HG03575 (cell line): ENCODE measurements at regions not wholly inside any gene's neighbourhood (a gene's known extent, or its start where the extent isn't known, plus 50 kb on each side); places are given as distances from the start of the nearest gene placed in this dataset.
"Not testable (repeated sequence)": the region's sequence is repeated elsewhere in the genome, so short reads cannot be mapped to it uniquely, and the experiment has no call there.

Source experiments
- ATAC-seq: cut with Tn5 transposase; IDR thresholded peaks from one replicate; pipeline ENCODE4 v1.9.1; 2021; ENCODE audit not compliant: unreplicated experiment, insufficient number of reproducible peaks, low FRiP score; ENCODE audit errors: extremely low read depth

DNA sequence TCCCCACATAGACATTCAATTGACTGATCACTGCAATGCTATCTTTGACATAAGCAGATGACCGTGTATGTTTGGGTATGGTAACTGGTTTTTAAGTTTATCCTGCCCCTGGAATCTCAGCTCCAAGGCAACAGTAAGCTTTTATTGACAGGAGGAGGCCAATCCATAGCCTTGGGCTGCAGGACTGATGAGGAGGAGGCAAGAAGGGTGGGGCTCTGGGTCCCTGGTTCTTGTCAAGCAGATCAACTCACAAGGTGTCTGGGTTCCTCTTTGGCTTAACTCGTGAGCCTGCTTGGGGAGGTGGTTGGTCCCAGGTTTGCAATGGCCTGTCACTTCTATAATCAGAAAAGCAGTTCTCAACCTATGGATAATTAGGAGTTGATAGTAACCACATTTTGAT lies 113.2 kb upstream of the STX18 start:
- ATAC-seq: no peak

DNA sequence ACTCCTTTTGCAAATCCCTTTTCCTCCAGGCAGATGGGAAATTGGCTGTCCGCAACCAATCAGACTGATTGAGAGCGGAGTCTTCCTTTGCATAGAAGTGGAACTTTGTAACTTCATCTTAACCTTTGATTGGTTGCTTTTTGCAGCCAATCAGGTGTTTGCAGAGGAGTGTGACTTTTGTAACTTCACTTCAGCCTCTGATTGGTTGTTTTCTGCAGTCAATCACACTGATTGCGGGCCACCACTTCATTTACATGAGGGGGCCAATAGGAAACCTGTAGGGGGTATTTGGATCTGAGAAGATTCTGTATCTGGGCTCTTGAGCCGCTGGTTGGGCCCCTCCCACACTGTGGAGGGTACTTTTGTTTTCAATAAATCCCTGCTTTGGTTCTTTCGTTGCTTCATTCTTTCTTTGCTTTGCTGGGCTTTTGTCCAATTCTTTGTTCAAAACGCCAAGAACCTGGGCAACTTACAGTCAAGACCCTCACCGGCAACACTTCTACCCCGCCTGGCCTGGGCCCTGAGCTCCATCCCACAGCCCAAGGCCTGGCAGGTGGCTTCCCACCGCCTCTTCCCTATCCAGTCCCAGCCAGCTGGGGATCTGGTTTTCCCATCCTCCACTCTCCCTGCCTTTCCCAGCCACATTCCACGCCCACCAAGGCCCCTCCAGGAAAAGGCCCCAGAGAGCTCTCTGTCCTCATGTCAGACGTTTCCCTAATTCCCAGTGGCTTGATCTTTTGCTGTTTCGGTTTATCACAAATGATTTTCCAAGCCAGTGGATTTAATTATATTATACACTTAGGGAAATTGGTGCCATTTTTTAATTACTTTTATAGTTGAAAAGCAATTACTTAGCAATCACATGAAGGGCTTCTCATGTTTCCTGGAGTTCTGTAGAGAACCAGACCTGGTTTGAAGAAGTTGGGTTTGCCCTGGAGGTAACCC lies 110.2 kb upstream of the STX18 start:
- ATAC-seq: no peak

DNA sequence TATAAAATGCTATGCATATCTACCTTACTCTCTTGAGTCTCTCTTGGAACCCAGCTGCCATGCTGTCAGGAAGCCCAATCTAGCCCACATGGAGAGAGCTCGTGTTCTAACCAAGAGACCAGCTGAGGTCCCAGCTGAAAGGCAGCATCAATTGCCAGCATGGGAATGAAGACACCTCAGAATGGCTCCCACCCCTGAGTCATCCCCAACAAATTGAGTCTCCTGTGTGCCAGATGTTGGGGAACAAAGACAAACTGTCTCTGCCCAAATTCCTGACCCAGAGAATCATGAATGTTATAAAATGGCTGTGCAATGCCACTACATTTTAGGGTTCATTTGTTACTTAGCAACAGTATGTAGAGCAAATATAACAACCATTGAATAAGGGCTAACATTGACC lies 105.2 kb upstream of the STX18 start:
- no peak for ATAC-seq

GRCh38 chr4:4645743-4646142 lies 103.9 kb upstream of the STX18 start:
- ATAC-seq: no peak

- not testable (repeated sequence) for ATAC-seq
Observed at GRCh38 chr4:4644277-4644676, 102.4 kb upstream of the STX18 start.

DNA sequence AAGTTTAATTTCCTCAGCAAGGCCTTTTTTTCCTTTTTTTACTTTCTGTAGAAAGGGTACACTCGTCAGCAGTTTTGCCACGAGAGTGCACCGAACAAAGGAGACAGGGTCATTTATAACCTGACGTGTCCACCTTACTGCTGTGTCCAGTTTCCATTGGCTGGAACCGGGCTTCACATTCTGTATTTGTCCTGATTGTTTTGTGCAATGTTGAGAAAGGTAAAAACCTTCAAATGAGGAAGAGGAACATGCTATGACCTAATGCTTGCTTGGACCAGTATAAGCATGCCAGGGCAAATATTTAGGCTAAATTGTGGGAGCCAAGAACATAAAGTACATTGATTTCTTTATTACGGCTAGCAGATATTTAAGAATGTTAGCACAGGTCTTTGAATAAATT lies 101.9 kb upstream of the STX18 start:
- ATAC-seq: not testable (repeated sequence)

DNA sequence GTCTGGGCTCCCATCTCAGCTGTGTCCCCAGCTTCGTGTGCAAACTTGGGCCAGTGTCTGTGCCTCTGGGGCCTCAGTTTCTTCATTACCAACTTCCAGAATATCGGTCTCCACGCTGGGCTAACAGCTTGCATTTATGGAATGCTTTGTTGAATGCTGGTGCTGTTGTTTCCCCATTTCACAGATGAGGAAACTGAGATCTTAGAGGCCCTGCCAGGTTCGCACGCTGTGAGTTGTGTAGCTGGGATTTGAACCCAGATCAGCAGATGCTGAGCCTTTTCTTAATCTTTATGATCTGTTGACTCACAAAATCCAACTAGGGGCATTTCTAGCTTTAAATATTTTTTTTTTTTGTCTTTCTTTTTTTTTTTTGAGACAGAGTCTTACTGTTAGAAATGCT lies 101.5 kb upstream of the STX18 start:
- no peak for ATAC-seq

DNA sequence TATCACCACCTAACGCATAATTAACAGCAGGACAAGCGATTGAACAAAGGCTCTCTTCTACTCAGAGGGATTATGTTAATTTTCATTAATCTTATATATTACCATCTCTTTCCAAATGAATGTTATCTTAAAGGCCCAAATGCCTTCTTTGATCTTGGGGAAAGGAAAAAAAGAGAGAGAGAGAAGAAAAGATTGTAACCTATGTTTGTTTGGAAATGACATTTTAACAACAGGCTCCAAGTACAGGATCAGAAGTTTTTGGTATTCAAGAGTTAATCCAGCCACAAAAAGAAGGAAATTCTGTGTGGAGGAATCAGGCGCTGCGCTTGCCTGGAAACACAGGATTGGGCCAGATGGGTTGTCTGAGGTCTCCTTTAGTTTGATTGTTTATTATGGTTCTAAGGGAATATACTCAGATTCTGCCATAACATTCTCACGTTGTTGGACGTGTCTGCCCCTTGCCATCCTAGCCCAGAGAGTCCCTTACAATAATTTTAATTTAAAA lies 100.7 kb upstream of the STX18 start:
- no peak for ATAC-seq

DNA sequence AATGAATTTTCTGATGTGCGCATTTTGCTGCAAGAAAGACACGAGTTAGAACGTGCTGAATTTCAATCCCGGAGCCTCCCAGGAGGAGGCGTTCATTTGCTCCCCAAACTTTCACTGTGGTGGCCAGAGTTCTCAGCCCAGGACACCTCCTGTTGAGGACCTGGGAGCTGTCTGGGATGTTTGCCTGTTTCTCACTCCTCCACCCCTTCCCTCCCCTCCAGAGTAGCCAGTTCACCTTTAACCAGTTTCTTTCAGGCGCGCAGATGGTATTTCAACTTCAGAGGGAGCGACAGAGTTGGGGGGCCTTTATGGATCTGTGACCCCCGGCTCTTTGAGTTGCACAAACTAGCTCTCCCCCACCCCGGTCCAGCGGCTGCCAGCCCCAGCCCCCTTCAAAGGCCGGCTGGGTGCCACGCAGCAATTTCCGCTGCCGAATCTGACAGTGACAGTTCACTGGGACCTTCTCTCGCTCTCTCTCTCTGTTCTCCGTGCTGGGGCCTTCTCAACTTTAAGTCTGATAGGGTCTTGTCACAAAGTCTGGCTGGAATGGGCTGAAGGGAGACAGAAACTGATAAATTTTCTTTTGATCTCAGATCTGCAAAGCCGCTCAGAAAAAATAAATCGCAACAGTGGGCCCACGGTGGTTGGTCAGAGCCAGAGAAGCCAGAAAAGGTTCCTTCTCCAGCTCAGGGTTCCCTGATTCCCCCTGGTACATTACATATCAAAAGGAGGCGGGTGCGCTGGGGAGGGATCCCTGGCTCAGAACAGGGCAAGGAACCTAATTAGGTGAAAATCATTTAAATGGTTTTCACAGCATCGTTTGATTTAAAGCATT lies 100.0 kb upstream of the STX18 start:
- no peak for ATAC-seq

GRCh38 chr4:4641254-4641653 lies 99.4 kb upstream of the STX18 start:
- ATAC-seq: no peak

- no peak for ATAC-seq
Observed at GRCh38 chr4:4640692-4641091, 98.8 kb upstream of the STX18 start.

DNA sequence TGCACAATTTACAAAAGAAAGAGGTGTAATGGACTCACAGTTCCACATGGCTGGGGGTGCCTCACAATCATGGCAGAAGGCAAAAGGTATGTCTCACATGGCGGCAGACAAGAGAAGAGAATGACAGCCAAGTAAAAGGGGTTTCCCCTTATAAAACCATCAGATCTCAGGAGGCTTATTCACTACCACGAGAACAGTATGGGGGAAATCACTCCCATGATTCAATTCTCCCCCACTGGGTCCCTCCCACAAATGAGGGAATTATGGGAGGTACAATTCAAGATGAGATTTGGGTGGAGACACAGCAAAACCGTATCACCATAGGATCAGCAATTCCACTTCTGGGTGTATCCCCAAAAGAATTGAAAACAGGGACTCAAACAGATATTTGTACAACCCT lies 97.5 kb upstream of the STX18 start:
- ATAC-seq: no peak

GRCh38 chr4:4637710-4638109 lies 95.9 kb upstream of the STX18 start:
- no peak for ATAC-seq

- ATAC-seq: no peak
Observed at GRCh38 chr4:4633431-4633830, 91.6 kb upstream of the STX18 start.

GRCh38 chr4:4631150-4631549 lies 89.3 kb upstream of the STX18 start:
- no peak for ATAC-seq

GRCh38 chr4:4627906-4628305 lies 86.1 kb upstream of the STX18 start:
- no peak for ATAC-seq

DNA sequence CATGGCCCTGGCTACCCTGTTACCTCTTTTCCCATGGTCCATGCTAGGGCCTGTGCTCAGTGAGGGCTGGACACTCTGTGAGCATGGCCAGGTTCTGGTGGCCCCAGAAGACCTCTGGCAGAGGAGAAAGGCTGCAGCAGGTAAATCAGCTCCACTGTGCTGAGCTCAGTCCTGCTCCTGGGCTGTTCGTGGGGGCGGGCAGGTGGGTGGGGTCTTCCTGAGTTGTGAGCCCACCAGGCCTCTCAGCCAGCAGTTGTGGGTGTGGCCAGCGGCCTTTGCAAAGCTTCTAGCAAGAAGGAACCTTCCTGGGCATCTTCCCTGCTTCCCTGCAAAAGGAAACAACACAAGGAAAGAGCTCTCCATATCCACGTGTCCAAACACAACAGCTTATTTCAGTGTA lies 85.3 kb upstream of the STX18 start:
- no peak for ATAC-seq

- ATAC-seq: no peak
Observed at GRCh38 chr4:4625488-4625887, 83.6 kb upstream of the STX18 start.

- no peak for ATAC-seq
Observed at GRCh38 chr4:4624276-4624897, 82.5 kb upstream of the STX18 start.
